ENCODE measurements at regions not wholly inside any gene's neighbourhood (a gene's known extent, or its start where the extent isn't known, plus 50 kb on each side); places are given as distances from the start of the nearest gene placed in this dataset.

- Histone ChIP-seq H3K9ac (replicated peaks; ENCODE audit: extremely low read depth, insufficient read depth, low read length) (no peak overlapping the region), H3K9me1 (replicated peaks; ENCODE audit: control insufficient read depth, extremely low read depth, insufficient read depth, low read length) (no peaks in the 10 kb centered on the region), H3K4me1 (ENCODE audit: control insufficient read depth, extremely low read depth, insufficient read depth, low read length) (no peaks in the 10 kb centered on the region), H3K4me2 (ENCODE audit: insufficient read depth, low read length) (no peak overlapping the region), H3K79me2 (ENCODE audit: control insufficient read depth, insufficient read depth, low read length) (no peaks in the 10 kb centered on the region), H3K27me3 (ENCODE audit: control insufficient read depth in 2 of 2, insufficient read depth in 2 of 2, low read length in 2 of 2) (no peaks in the 10 kb centered on the region), H4K20me1 (replicated peaks; ENCODE audit: control insufficient read depth, extremely low read depth, insufficient read depth, low read length) (no peaks in the 10 kb centered on the region), H3K4me3 (replicated peaks in 1 of 3; ENCODE audit: insufficient read depth in 1 of 3, low read depth in 1 of 3, low read length in 3 of 3) (no peak overlapping the region), H3K36me3 (ENCODE audit: control insufficient read depth in 2 of 2, extremely low read depth in 1 of 2, insufficient read depth in 2 of 2, low read length in 2 of 2) (no peaks in the 10 kb centered on the region), H3K27ac (ENCODE audit: insufficient read depth, low read depth, low read length) (no peak overlapping the region), H2AFZ (ENCODE audit: low read depth, low read length) (no peak overlapping the region), H3K9me3 (replicated peaks; ENCODE audit: control insufficient read depth, insufficient read depth, low read length) (peaks cover 8% of the 10 kb centered on the region)
- intact Hi-C loops (cut with micrococcal nuclease) (loop anchor here (10.0 kb wide), 1 partner anchor 549 kb away; no protein-coding TSS in a partner anchor), dilution Hi-C loops (cut with MboI; ENCODE audit: extremely low pct_ligation_motif_present, low sequenced_read_pairs) (no loop called here)
- FAIRE-seq = no peak
- ChIA-PET CTCF (no interaction called here), POLR2A (no interaction called here)
- TF ChIP-seq POLR2AphosphoS5 (IDR thresholded peaks at IDR 0.05; ENCODE audit: insufficient read depth, low read depth, low read length) = no peak
- TF ChIP-seq CTCF (IDR thresholded peaks at IDR 0.05; ENCODE audit: extremely low read depth in 1 of 2, insufficient read depth in 1 of 2, low read depth in 1 of 2, low read length in 2 of 2) = peak; percentile 10 to 26
- TF ChIP-seq FOS (IDR thresholded peaks at IDR 0.05; ENCODE audit: borderline replicate concordance, insufficient read depth, low read length) = no peak
- TF ChIP-seq GATA2 (IDR thresholded peaks at IDR 0.05; ENCODE audit: insufficient read depth, insufficient read length, low read depth, low read length) = no peak
- DNase-seq (ENCODE audit: low read depth, low spot score) = no peak
- no TSS peak for BruUV-seq (replicated peaks)
Measured at GRCh38 chr19:27776020-27776419, 1436.9 kb downstream of the UQCRFS1 start.

GRCh38 chr19:27775395-27775794 lies 1437.6 kb downstream of the UQCRFS1 start:
- POLR2A ChIA-PET = no interaction called here
- no peak overlapping the region for H2AFZ ChIP-seq (ENCODE audit: low read depth, low read length)
- H3K9ac ChIP-seq (replicated peaks; ENCODE audit: extremely low read depth, insufficient read depth, low read length) = no peak overlapping the region
- FAIRE-seq (no peak), DNase-seq (ENCODE audit: low read depth, low spot score) (no peak)
- H3K27me3 ChIP-seq (ENCODE audit: control insufficient read depth in 2 of 2, insufficient read depth in 2 of 2, low read length in 2 of 2) = no peaks in the 10 kb centered on the region
- H3K79me2 ChIP-seq (ENCODE audit: control insufficient read depth, insufficient read depth, low read length) = no peaks in the 10 kb centered on the region
- H3K27ac ChIP-seq (ENCODE audit: insufficient read depth, low read depth, low read length) = no peak overlapping the region
- no peaks in the 10 kb centered on the region for H4K20me1 ChIP-seq (replicated peaks; ENCODE audit: control insufficient read depth, extremely low read depth, insufficient read depth, low read length)
- no peak overlapping the region for H3K4me3 ChIP-seq (replicated peaks in 1 of 3; ENCODE audit: insufficient read depth in 1 of 3, low read depth in 1 of 3, low read length in 3 of 3)
- no peaks in the 10 kb centered on the region for H3K4me1 ChIP-seq (ENCODE audit: control insufficient read depth, extremely low read depth, insufficient read depth, low read length)
- no peaks in the 10 kb centered on the region for H3K9me1 ChIP-seq (replicated peaks; ENCODE audit: control insufficient read depth, extremely low read depth, insufficient read depth, low read length)
- no peak overlapping the region for H3K4me2 ChIP-seq (ENCODE audit: insufficient read depth, low read length)
- intact Hi-C loops (cut with micrococcal nuclease) = loop anchor here (10.0 kb wide), 1 partner anchor 549 kb away; no protein-coding TSS in a partner anchor
- no peaks in the 10 kb centered on the region for H3K36me3 ChIP-seq (ENCODE audit: control insufficient read depth in 2 of 2, extremely low read depth in 1 of 2, insufficient read depth in 2 of 2, low read length in 2 of 2)
- no TSS peak for BruUV-seq (replicated peaks)
- H3K9me3 ChIP-seq (replicated peaks; ENCODE audit: control insufficient read depth, insufficient read depth, low read length) = peaks cover 8% of the 10 kb centered on the region
- TF ChIP-seq GATA2 (IDR thresholded peaks at IDR 0.05; ENCODE audit: insufficient read depth, insufficient read length, low read depth, low read length) (no peak), POLR2AphosphoS5 (IDR thresholded peaks at IDR 0.05; ENCODE audit: insufficient read depth, low read depth, low read length) (no peak), JUN (IDR thresholded peaks at IDR 0.05; ENCODE audit: borderline replicate concordance, insufficient read depth, insufficient read length, low read depth) (no peak), POLR2A (IDR thresholded peaks at IDR 0.05; ENCODE audit: low read depth, low read length) (no peak), MAX (IDR thresholded peaks at IDR 0.05; ENCODE audit: insufficient read depth, insufficient read length) (no peak), CTCF (IDR thresholded peaks at IDR 0.05; ENCODE audit: extremely low read depth in 1 of 2, insufficient read depth in 1 of 2, low read depth in 1 of 2, low read length in 2 of 2) (no peak), FOS (IDR thresholded peaks at IDR 0.05; ENCODE audit: borderline replicate concordance, insufficient read depth, low read length) (no peak), EZH2 (IDR thresholded peaks at IDR 0.05; ENCODE audit: borderline replicate concordance, low read depth, low read length, severe bottlenecking) (no peak), MYC (IDR thresholded peaks at IDR 0.05; ENCODE audit: low read depth, low read length) (no peak)
- CTCF ChIA-PET = no interaction called here
- dilution Hi-C loops (cut with MboI; ENCODE audit: extremely low pct_ligation_motif_present, low sequenced_read_pairs) = no loop called here

Data from endothelial cell of umbilical vein (primary cell).